Activated CD4-positive, alpha-beta memory T cell treated with anti-CD3 and anti-CD28 coated beads for 36 hours (primary cell): ENCODE measurements at regions not wholly inside any gene's neighbourhood (a gene's known extent, or its start where the extent isn't known, plus 50 kb on each side); places are given as distances from the start of the nearest gene placed in this dataset.
"Not testable (repeated sequence)": the region's sequence is repeated elsewhere in the genome, so short reads cannot be mapped to it uniquely, and the experiment has no call there.

Experiments
- CTCF ChIA-PET: fragments of 350-600 bp; sonication (Branson Sonifier 250); formaldehyde crosslinking; loops from one replicate; lab custom pipeline; 2021; ENCODE audit warnings: antibody characterized with exemption, inconsistent platforms; lab: Charles Lee
- POLR2A ChIA-PET: fragments of 350-600 bp; sonication (Branson Sonifier 250); formaldehyde crosslinking; loops from one replicate; lab custom pipeline; 2021; ENCODE audit warnings: antibody characterized with exemption; lab: Charles Lee
- DNase-seq: peaks from one replicate; pipeline ENCODE4 v3.0.0-alpha.2; 2020
- H3K27ac Mint-ChIP-seq: one replicate; pipeline ENCODE4 v1.8.0; 2021; ENCODE audit warnings: mixed read lengths
- H3K27me3 Mint-ChIP-seq: one replicate; pipeline ENCODE4 v1.8.0; 2021; ENCODE audit warnings: mixed read lengths
- H3K36me3 Mint-ChIP-seq: one replicate; pipeline ENCODE4 v1.8.0; 2021; ENCODE audit warnings: mixed read lengths
- H3K4me1 Mint-ChIP-seq: one replicate; pipeline ENCODE4 v1.8.0; 2021; ENCODE audit warnings: low read depth, mixed read lengths
- H3K4me3 Mint-ChIP-seq: one replicate; pipeline ENCODE4 v1.8.0; 2021; ENCODE audit warnings: mild to moderate bottlenecking, mixed read lengths
- H3K9me3 Mint-ChIP-seq: one replicate; pipeline ENCODE4 v1.8.0; 2021; ENCODE audit warnings: mixed read lengths
- intact Hi-C: fragments of 100-400 bp; cut with micrococcal nuclease; formaldehyde crosslinking; loops from one replicate; pipeline ENCODE4 v1.15.1; 2023

GRCh38 chr2:225842939-225843338 lies 443.4 kb downstream of the NYAP2 start:
- H3K9me3 Mint-ChIP-seq: no peaks in the 10 kb centered on the region
- CTCF ChIA-PET: no interaction called here
- POLR2A ChIA-PET: no interaction called here
- no peak for DNase-seq
- intact Hi-C loops: no loop called here
- H3K27ac Mint-ChIP-seq: no peak overlapping the region
- H3K4me3 Mint-ChIP-seq: no peak overlapping the region
- no peaks in the 10 kb centered on the region for H3K27me3 Mint-ChIP-seq
- no peaks in the 10 kb centered on the region for H3K36me3 Mint-ChIP-seq
- H3K4me1 Mint-ChIP-seq: no peaks in the 10 kb centered on the region

- H3K36me3 Mint-ChIP-seq: no peaks in the 10 kb centered on the region
- intact Hi-C loops: no loop called here
- H3K27me3 Mint-ChIP-seq: no peaks in the 10 kb centered on the region
- no peak for DNase-seq
- no peak overlapping the region for H3K4me3 Mint-ChIP-seq
- no peaks in the 10 kb centered on the region for H3K4me1 Mint-ChIP-seq
- H3K9me3 Mint-ChIP-seq: no peaks in the 10 kb centered on the region
- H3K27ac Mint-ChIP-seq: no peak overlapping the region
- ChIA-PET CTCF (no interaction called here), POLR2A (no interaction called here)
Observed at GRCh38 chr2:225841314-225841713, 441.8 kb downstream of the NYAP2 start.

- CTCF ChIA-PET: no interaction called here
- intact Hi-C loops: no loop called here
- Mint-ChIP-seq H3K36me3 (no peaks in the 10 kb centered on the region), H3K27me3 (no peaks in the 10 kb centered on the region), H3K4me3 (no peak overlapping the region), H3K27ac (no peak overlapping the region), H3K4me1 (no peaks in the 10 kb centered on the region), H3K9me3 (no peaks in the 10 kb centered on the region)
- POLR2A ChIA-PET: no interaction called here
- no peak for DNase-seq
Observed at GRCh38 chr2:225837328-225837727, 437.8 kb downstream of the NYAP2 start.

- no peaks in the 10 kb centered on the region for H3K36me3 Mint-ChIP-seq
- H3K27me3 Mint-ChIP-seq: peaks cover 4% of the 10 kb centered on the region
- ChIA-PET CTCF (no interaction called here), POLR2A (no interaction called here)
- DNase-seq: no peak
- H3K4me1 Mint-ChIP-seq: no peaks in the 10 kb centered on the region
- H3K27ac Mint-ChIP-seq: no peak overlapping the region
- intact Hi-C loops: no loop called here
- no peaks in the 10 kb centered on the region for H3K9me3 Mint-ChIP-seq
- no peak overlapping the region for H3K4me3 Mint-ChIP-seq
Observed at GRCh38 chr2:225824748-225825449, 425.4 kb downstream of the NYAP2 start.

- ChIA-PET CTCF (no interaction called here), POLR2A (no interaction called here)
- no peaks in the 10 kb centered on the region for H3K9me3 Mint-ChIP-seq
- intact Hi-C loops: no loop called here
- no peaks in the 10 kb centered on the region for H3K36me3 Mint-ChIP-seq
- no peaks in the 10 kb centered on the region for H3K4me1 Mint-ChIP-seq
- H3K27ac Mint-ChIP-seq: no peak overlapping the region
- peaks cover 4% of the 10 kb centered on the region for H3K27me3 Mint-ChIP-seq
- no peak overlapping the region for H3K4me3 Mint-ChIP-seq
- DNase-seq: no peak
Observed at GRCh38 chr2:225821351-225821750, 421.8 kb downstream of the NYAP2 start.

- ChIA-PET POLR2A (no interaction called here), CTCF (no interaction called here)
- Mint-ChIP-seq H3K4me3 (no peak overlapping the region), H3K9me3 (no peaks in the 10 kb centered on the region), H3K27ac (no peak overlapping the region), H3K27me3 (peaks cover 4% of the 10 kb centered on the region), H3K36me3 (no peaks in the 10 kb centered on the region), H3K4me1 (no peaks in the 10 kb centered on the region)
- no peak for DNase-seq
- intact Hi-C loops: no loop called here
Observed at GRCh38 chr2:225820826-225821225, 421.3 kb downstream of the NYAP2 start.

GRCh38 chr2:225814554-225814953 lies 415.0 kb downstream of the NYAP2 start:
- ChIA-PET CTCF (no interaction called here), POLR2A (no interaction called here)
- no peak overlapping the region for H3K27ac Mint-ChIP-seq
- intact Hi-C loops: no loop called here
- no peak overlapping the region for H3K4me3 Mint-ChIP-seq
- no peaks in the 10 kb centered on the region for H3K4me1 Mint-ChIP-seq
- peaks cover 5% of the 10 kb centered on the region for H3K27me3 Mint-ChIP-seq
- H3K9me3 Mint-ChIP-seq: no peaks in the 10 kb centered on the region
- no peak for DNase-seq
- H3K36me3 Mint-ChIP-seq: no peaks in the 10 kb centered on the region

GRCh38 chr2:225806105-225806504 lies 406.6 kb downstream of the NYAP2 start:
- H3K27me3 Mint-ChIP-seq: no peaks in the 10 kb centered on the region
- CTCF ChIA-PET: no interaction called here
- no peaks in the 10 kb centered on the region for H3K4me1 Mint-ChIP-seq
- no peak overlapping the region for H3K4me3 Mint-ChIP-seq
- no peaks in the 10 kb centered on the region for H3K9me3 Mint-ChIP-seq
- no peak for DNase-seq
- POLR2A ChIA-PET: no interaction called here
- no peaks in the 10 kb centered on the region for H3K36me3 Mint-ChIP-seq
- intact Hi-C loops: no loop called here
- H3K27ac Mint-ChIP-seq: no peak overlapping the region

GRCh38 chr2:225802076-225802475 lies 402.6 kb downstream of the NYAP2 start:
- DNase-seq, H3K27ac Mint-ChIP-seq, CTCF ChIA-PET, H3K36me3 Mint-ChIP-seq, H3K27me3 Mint-ChIP-seq, H3K4me3 Mint-ChIP-seq, H3K4me1 Mint-ChIP-seq, H3K9me3 Mint-ChIP-seq, intact Hi-C loops, POLR2A ChIA-PET: not testable (repeated sequence)

- H3K4me3 Mint-ChIP-seq: no peak overlapping the region
- ChIA-PET CTCF (no interaction called here), POLR2A (no interaction called here)
- intact Hi-C loops: no loop called here
- peaks cover 3% of the 10 kb centered on the region for H3K27me3 Mint-ChIP-seq
- H3K9me3 Mint-ChIP-seq: no peaks in the 10 kb centered on the region
- no peak overlapping the region for H3K27ac Mint-ChIP-seq
- H3K4me1 Mint-ChIP-seq: no peaks in the 10 kb centered on the region
- no peak for DNase-seq
- H3K36me3 Mint-ChIP-seq: no peaks in the 10 kb centered on the region
Observed at GRCh38 chr2:225797394-225797793, 397.9 kb downstream of the NYAP2 start.

- DNase-seq: no peak
- Mint-ChIP-seq H3K36me3 (no peaks in the 10 kb centered on the region), H3K27ac (no peak overlapping the region), H3K4me3 (no peak overlapping the region), H3K4me1 (no peaks in the 10 kb centered on the region), H3K27me3 (peaks cover 3% of the 10 kb centered on the region), H3K9me3 (no peaks in the 10 kb centered on the region)
- ChIA-PET CTCF (no interaction called here), POLR2A (no interaction called here)
- intact Hi-C loops: no loop called here
Observed at GRCh38 chr2:225794652-225795400, 395.3 kb downstream of the NYAP2 start.

- no peak for DNase-seq
- no peak overlapping the region for H3K27ac Mint-ChIP-seq
Observed at GRCh38 chr2:225793736-225794550, 394.4 kb downstream of the NYAP2 start.

More at GRCh38 chr2:225793736-225794550, 394.4 kb downstream of the NYAP2 start:
- ChIA-PET CTCF (no interaction called here), POLR2A (no interaction called here)
- Mint-ChIP-seq H3K4me3 (no peak overlapping the region), H3K36me3 (no peaks in the 10 kb centered on the region), H3K9me3 (no peaks in the 10 kb centered on the region), H3K27me3 (peaks cover 3% of the 10 kb centered on the region), H3K4me1 (no peaks in the 10 kb centered on the region)
- intact Hi-C loops: no loop called here
